ENCODE measurements at regions not wholly inside any gene's neighbourhood (a gene's known extent, or its start where the extent isn't known, plus 50 kb on each side); places are given as distances from the start of the nearest gene placed in this dataset.
"Not testable (repeated sequence)": the region's sequence is repeated elsewhere in the genome, so short reads cannot be mapped to it uniquely, and the experiment has no call there.

DNA sequence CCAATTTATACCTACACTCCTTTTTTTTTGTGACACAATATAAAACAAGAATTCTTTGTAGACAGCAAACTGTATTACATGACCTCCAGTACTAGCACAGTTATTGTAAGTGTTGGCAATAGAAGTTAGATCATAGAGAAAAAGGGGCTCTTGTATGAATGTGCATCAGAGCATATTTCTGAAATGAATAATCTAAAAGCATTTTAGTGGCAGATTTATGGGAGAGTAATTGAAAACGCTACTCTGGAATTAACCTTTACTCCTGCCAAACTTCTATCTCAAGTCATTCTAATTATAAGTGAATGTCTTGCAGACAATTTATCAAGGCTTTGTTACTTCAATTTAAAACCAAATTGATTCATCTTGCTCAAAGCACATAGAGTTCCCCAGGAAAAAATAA, 968.1 kb downstream of the TAF11L14 start:
- TF ChIP-seq, protein P1, sequence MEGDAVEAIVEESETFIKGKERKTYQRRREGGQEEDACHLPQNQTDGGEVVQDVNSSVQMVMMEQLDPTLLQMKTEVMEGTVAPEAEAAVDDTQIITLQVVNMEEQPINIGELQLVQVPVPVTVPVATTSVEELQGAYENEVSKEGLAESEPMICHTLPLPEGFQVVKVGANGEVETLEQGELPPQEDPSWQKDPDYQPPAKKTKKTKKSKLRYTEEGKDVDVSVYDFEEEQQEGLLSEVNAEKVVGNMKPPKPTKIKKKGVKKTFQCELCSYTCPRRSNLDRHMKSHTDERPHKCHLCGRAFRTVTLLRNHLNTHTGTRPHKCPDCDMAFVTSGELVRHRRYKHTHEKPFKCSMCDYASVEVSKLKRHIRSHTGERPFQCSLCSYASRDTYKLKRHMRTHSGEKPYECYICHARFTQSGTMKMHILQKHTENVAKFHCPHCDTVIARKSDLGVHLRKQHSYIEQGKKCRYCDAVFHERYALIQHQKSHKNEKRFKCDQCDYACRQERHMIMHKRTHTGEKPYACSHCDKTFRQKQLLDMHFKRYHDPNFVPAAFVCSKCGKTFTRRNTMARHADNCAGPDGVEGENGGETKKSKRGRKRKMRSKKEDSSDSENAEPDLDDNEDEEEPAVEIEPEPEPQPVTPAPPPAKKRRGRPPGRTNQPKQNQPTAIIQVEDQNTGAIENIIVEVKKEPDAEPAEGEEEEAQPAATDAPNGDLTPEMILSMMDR (conservative IDR thresholded peaks at IDR 0.05; ENCODE audit: low read depth, low read length), result no peak
- no peak overlapping the region for H3K4me3 ChIP-seq (ENCODE audit: low read depth, low read length)
- no peak for DNase-seq (ENCODE audit: low read depth)

DNA sequence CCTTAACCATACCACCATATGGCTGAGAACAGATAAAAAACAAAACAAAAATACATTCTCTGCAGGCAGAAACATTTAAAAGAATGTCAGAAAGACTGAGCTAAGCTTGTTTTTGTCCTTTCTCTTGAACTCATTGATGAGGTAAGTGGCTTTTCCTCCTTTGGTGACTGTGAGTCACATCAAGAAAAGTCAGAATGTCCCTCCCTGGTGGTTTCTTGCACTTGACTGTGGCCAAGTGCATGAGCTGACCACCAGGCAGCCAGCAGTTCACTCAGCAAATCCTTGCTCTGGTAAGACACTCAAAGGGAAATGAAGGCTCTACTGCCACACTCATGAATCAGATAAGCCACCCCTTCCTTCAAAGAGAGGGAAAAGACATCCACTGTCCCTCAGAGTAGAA, 970.9 kb downstream of the TAF11L14 start:
- no peak overlapping the region for H3K4me3 ChIP-seq (ENCODE audit: low read depth, low read length)
- no peak for DNase-seq (ENCODE audit: low read depth)
- TF ChIP-seq, protein P1 (conservative IDR thresholded peaks at IDR 0.05; ENCODE audit: low read depth, low read length), result no peak

DNA sequence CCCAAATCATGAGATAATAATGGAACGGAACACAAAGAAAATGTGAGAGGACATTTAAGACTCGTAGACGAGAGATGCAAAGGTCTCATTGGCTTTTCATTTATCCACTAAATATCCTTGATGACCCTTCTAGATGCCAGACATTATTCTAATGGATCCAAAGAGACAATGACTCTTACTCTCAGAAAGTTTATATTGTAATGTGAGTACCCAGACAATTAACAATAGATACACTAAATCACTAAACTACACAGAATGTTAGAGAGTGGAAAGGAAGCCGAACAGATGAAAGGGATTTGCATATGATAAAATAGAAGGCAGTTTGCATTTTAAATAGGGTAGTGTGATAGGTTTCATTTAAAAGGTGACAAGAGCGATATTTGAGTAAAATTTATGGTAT, 973.3 kb downstream of the TAF11L14 start:
- DNase-seq (ENCODE audit: low read depth), result no peak
- no peak overlapping the region for H3K4me3 ChIP-seq (ENCODE audit: low read depth, low read length)
- TF ChIP-seq, protein P1 (conservative IDR thresholded peaks at IDR 0.05; ENCODE audit: low read depth, low read length), result no peak

DNA sequence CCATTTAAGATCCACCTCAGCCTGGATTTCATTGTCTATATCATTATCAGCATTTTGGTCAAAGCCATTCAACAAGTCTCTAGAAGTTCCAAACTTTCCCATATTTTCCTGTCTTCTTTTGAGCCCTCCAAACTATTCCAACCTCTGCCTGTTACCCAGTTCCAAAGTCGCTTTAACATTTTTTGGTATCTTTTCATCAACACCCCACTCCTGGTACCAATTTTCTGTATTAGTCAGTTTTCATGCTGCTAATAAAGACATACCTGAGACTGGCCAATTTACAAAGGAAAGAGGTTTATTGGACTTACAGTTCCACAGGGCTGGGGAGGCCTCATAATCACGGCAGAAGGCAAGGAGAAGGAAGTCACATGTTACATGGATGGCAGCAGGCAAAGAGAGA, 982.9 kb downstream of the TAF11L14 start:
- DNase-seq (ENCODE audit: low read depth); H3K4me3 ChIP-seq (ENCODE audit: low read depth, low read length): not testable (repeated sequence)

DNA sequence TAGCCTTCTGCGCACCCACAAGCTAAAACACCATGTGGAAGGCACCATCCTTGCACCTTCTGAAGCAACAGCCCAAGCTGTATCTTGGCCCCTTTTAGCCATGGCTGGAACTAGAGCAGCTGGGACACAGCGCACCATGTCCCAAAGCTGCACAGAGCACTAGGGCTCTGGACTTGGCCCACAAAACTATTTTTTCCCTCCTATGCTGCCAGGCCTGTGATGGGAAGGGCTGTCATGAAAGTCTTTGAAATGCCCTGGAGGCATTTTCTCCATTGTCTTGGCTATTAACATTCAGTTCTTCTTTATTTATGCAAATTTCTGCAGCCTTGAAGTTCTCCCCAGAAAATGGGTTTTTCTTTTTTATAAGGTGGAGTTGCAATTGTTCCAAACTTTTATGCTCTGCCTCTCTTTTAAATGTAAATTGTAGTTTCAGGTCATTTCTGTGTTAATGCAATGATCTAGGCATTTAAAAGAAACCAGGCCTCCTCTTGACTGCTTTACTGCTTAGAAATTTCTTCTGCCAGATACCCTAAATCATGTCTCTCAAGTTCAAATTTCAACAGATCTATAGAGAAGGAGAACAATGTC, 996.3 kb downstream of the TAF11L14 start:
- DNase-seq (ENCODE audit: low read depth), result no peak
- H3K4me3 ChIP-seq (ENCODE audit: low read depth, low read length), result no peak overlapping the region
- TF ChIP-seq, protein P1 (conservative IDR thresholded peaks at IDR 0.05; ENCODE audit: low read depth, low read length), result no peak

DNA sequence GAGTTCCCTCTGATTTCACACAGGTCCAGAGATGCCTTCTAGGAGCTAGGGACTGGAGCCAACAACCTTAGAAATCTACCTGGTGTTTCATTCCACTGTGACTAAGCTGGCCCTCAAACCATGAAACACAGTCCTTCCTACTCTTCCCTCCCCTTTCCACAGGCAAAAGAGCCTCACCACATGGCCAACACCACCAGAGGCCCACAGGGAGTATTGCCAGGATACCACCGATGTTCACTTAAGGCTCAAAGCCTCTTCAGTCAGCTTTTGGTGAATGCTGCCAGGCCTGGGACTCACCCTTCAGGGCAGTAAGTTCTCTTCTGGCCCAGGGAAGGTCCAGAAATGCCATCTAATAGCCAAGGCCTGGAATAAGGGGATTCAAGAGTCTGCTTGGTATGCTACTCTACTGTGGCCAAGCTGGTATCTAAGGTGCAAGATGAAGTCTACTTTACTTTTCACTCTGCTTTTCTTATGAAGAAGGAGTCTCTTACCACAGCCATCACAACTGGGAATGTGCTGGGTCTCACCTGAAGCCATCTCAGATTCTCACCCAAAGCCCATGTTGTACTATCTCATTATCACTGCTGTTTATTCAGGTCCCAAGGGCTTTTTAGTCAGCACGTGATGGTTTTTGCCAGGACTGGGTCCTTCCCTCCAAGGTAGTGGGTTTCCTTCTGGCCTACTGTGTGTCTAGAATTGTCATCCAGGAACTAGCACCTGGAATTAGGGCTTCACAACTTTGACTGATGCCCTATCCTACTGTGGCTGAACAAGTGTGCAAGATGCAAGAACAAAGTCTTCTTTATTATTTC, 1018.4 kb downstream of the TAF11L14 start:
- DNase-seq (ENCODE audit: low read depth), result no peak
- TF ChIP-seq, protein P1 (conservative IDR thresholded peaks at IDR 0.05; ENCODE audit: low read depth, low read length), result no peak
- H3K4me3 ChIP-seq (ENCODE audit: low read depth, low read length), result no peak overlapping the region

DNA sequence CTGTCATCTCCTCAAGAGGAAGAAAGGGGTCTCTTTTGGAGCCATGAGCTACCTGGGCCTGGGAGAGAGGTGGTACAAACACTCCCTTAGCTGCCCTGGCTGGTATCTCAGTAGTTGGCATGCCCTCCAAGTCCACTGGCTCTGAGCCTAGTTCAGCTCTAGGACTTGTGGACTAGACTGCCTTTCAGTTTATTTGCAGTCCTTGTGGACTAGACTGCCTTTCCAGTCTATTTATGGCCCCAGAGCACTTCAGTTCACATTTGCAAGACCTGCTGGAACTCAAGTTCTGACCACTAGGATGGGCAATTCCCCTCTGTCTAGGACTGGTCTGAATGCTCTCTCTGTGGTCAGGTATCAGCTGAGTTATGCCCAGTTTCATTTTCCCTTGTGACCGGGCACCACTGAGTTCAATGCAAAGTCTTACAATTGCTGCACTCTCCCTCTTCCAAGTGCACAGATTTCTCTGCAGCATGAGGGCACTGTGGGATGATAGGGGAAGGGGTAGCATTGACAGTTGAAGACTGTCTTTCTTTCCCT, 1019.0 kb downstream of the TAF11L14 start:
- H3K4me3 ChIP-seq (ENCODE audit: low read depth, low read length), result no peak overlapping the region
- TF ChIP-seq, protein P1 (conservative IDR thresholded peaks at IDR 0.05; ENCODE audit: low read depth, low read length), result no peak
- DNase-seq (ENCODE audit: low read depth), result no peak

Data from epithelial cell of proximal tubule (primary cell).